Ovary (tissue), 7 donors: ENCODE measurements at regions not wholly inside any gene's neighbourhood (a gene's known extent, or its start where the extent isn't known, plus 50 kb on each side); places are given as distances from the start of the nearest gene placed in this dataset.

Experiments
- DNase-seq, 5 donors: peaks; one replicate each; pipeline ENCODE4 v3.0.0-alpha.2; 2019 to 2020
- H3K27ac ChIP-seq, 2 donors: fragments of 200-600 bp; one replicate each; pipeline versions ENCODE4 v1.5.1 to v1.8.0; 2019 to 2022
- H3K27me3 ChIP-seq: fragments of 200-600 bp; one replicate; pipeline ENCODE4 v1.8.0; 2022
- H3K36me3 ChIP-seq: fragments of 200-600 bp; sonication (generic); one replicate; pipeline ENCODE4 v1.5.1; 2019
- H3K4me1 ChIP-seq: one replicate; pipeline ENCODE4 v1.8.1; 2013; ENCODE audit warnings: mild to moderate bottlenecking, moderate library complexity; ENCODE audit not compliant: insufficient read depth
- H3K4me3 ChIP-seq: fragments of 200-600 bp; sonication (generic); one replicate; pipeline ENCODE4 v1.5.1; 2017
- H3K9me3 ChIP-seq, 2 donors: fragments of 200-600 bp in 1 of 2; sonication (generic) in 1 of 2; one replicate each; pipeline versions ENCODE4 v1.5.1 to v1.8.1; 2013 to 2019; ENCODE audit warnings: mild to moderate bottlenecking in 1 of 2, moderate library complexity in 1 of 2
- CTCF ChIP-seq, 3 donors: fragments of 450-650 bp in 2 of 3; fragments of 200-600 bp in 1 of 3; IDR thresholded peaks; one replicate each; pipeline versions ENCODE4 v1.5.1 to v1.8.0; 2016 to 2022; ENCODE audit warnings: antibody characterized with exemption in 3 of 3, mild to moderate bottlenecking in 1 of 3
- EP300 ChIP-seq: sonication (generic); formaldehyde crosslinking; IDR thresholded peaks from one replicate; pipeline ENCODE4 v1.6.1; 2017; ENCODE audit warnings: antibody characterized with exemption
- POLR2A ChIP-seq: fragments of 450-650 bp; IDR thresholded peaks from one replicate; pipeline ENCODE4 v1.6.1; 2017; ENCODE audit warnings: antibody characterized with exemption, mild to moderate bottlenecking, moderate library complexity
- WGBS, 3 donors: extraction: QIAGEN DNeasy Blood & Tissue Kit in 1 of 3; methylation state at CpG; one replicate each; pipeline versions ENCODE4 v1.1.5 to v1.1.7; 2013 to 2017; 5-methylcytosine and 5-hydroxymethylcytosine counted together
- intact Hi-C, 4 donors: fragments of 100-400 bp; cut with DNase I; formaldehyde crosslinking; loops; one replicate each; pipeline versions ENCODE4 v1.11.0 to v1.15.1; 2022 to 2023
- donor health status: DM: no; HTN: no; CAD: no; lungs with moderate emphysema.
- donor health status: DM: no; HTN: no; CAD: no.
- donor health status: Bipolar disorder and iron deficiency.
- donor health status: DM: no; HTN: no; CAD: no.
- donor health status: DM: yes; HTN: yes; CAD: no.

DNA sequence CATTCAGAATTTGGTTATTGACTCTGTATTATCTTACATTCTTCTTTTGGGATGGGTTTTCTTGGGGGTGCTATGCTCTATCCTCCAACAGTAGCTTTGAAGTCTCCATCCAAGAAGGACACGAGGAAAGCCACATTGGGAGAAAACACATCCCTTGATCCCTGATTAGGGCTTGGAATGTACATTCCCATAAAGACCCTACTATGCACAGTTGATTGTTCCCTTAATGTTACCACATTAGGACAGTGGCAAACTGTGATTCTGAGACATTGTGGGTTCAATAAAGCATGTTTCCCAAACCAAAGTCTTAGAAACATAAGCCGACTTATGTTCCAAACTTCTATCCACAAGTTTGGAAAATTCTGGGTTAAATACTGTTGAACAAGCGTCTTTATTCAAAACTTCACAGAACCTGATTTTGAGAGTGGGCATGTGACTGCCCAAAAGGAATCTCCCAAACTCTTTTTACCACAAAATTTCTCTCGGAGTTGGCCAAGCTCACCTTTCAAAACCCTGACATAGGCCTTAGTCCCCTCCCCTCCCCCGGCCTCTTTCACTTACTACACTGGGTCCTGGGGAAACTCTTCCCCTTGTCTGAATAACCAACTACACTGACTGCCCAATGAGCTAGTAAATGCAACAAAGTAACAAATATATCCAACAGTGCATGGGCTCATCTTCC, 177.0 kb upstream of the KAZN start:
- Histone ChIP-seq H3K36me3 (no peaks in the 10 kb centered on the region), H3K4me1 (no peaks in the 10 kb centered on the region), H3K27ac (no peak overlapping the region), H3K4me3 (no peak overlapping the region), H3K9me3 (no peaks in the 10 kb centered on the region), H3K27me3 (no peaks in the 10 kb centered on the region)
- no peak for DNase-seq
- intact Hi-C loops = no loop called here
- WGBS, 3 donors = 86 to 90% (median 89%) methylated on average over 5 of the region's 5 CpGs
- TF ChIP-seq EP300 (no peak), POLR2A (no peak), CTCF (IDR thresholded peaks at IDR 0.05) (no peak)

DNA sequence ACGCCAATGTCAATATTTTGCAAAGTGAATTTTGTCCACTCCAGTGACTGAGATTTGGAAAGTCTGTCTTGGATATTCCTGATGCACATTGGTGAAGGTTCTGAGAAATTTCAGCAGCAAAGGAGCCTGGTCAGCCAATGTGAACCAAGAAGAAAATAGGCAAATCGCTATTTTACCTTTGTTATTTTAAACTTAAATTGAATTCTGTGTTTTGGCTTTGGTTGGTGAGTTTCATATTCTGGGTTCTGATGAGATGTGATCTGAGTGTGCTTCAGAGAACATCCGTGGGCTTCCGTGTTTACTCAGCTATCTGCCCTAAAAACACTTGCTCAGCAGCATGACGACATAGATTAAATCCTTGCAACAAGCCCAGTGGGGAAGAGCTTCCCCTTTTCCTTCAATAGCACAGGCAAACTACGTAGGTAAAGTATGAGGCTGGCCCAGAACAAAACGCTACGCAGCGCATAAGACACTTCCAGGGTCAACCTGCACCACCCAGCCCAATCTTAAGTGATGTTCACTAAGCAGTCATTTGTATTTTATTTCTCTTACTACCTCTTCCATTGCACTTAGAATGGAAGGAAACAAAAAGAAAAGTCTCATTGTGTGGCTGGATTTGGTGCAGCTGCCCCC, 176.4 kb upstream of the KAZN start:
- Histone ChIP-seq H3K27ac (no peak overlapping the region), H3K9me3 (no peaks in the 10 kb centered on the region), H3K4me3 (no peak overlapping the region), H3K36me3 (no peaks in the 10 kb centered on the region), H3K4me1 (no peaks in the 10 kb centered on the region), H3K27me3 (no peaks in the 10 kb centered on the region)
- no peak for DNase-seq
- TF ChIP-seq CTCF (IDR thresholded peaks at IDR 0.05) (no peak), POLR2A (no peak), EP300 (no peak)
- WGBS, 3 donors = 75 to 87% (median 81%) methylated on average over 9 of the region's 9 CpGs
- intact Hi-C loops = no loop called here

DNA sequence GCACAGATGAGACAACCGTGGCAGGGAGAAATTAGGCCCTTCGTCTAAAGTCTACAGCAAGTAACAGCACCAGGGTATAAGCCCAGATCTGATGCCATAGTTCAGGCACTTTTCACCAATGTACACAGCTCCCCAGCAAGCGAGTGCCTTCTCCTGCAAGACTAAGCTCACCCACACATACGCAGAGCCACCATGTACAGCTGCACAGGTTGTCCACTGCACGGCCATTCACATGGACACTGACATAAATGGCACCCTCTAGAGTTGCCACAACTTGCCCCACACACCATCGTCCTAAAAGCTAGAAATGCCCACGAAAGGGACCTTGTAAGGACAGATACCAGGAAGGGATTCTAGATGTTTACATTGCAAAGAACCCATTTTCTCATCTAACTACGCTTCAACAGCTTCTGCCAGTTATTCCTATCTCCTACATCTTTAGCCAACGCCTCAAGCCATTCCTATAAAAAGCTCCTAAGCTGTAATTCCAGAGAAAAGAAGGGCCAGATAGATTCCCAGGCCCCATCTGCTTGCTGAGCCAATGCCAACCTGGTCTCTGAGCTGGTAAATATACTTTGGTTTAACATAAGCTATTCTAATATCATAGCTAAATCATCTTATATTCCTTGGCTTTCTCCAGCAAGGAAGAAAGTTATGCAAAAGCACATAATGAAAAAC, 174.0 kb upstream of the KAZN start:
- H3K36me3 ChIP-seq = no peaks in the 10 kb centered on the region
- no peak overlapping the region for H3K4me3 ChIP-seq
- H3K4me1 ChIP-seq = no peaks in the 10 kb centered on the region
- intact Hi-C loops = no loop called here
- DNase-seq = no peak
- H3K27me3 ChIP-seq = no peaks in the 10 kb centered on the region
- H3K27ac ChIP-seq = no peak overlapping the region
- no peaks in the 10 kb centered on the region for H3K9me3 ChIP-seq
- WGBS, 3 donors = 92 to 95% (median 94%) methylated on average over 9 of the region's 9 CpGs
- TF ChIP-seq EP300 = no peak
- no peak for TF ChIP-seq CTCF (IDR thresholded peaks at IDR 0.05)
- no peak for TF ChIP-seq POLR2A

- Histone ChIP-seq H3K27ac (no peak overlapping the region), H3K36me3 (no peaks in the 10 kb centered on the region), H3K4me1 (no peaks in the 10 kb centered on the region), H3K4me3 (no peak overlapping the region), H3K27me3 (no peaks in the 10 kb centered on the region), H3K9me3 (no peaks in the 10 kb centered on the region)
- intact Hi-C loops = no loop called here
- WGBS, 3 donors = 90 to 93% (median 91%) methylated on average over 2 of the region's 2 CpGs
- TF ChIP-seq POLR2A = no peak
- no peak for TF ChIP-seq CTCF (IDR thresholded peaks at IDR 0.05)
- no peak for TF ChIP-seq EP300
- no peak for DNase-seq
Observed at GRCh38 chr1:14426854-14427253, 171.6 kb upstream of the KAZN start.
